Lower leg skin (tissue), 4 donors: ENCODE measurements at regions not wholly inside any gene's neighbourhood (a gene's known extent, or its start where the extent isn't known, plus 50 kb on each side); places are given as distances from the start of the nearest gene placed in this dataset.
A peak's percentile ranks its signal among the peaks of the same experiment; 100 is the strongest.

ENCODE experiments used
- DNase-seq, 2 donors: peaks; one replicate each; pipeline ENCODE4 v3.0.0-alpha.2; 2019; ENCODE audit warnings: low spot score in 2 of 2
- H3K4me3 ChIP-seq: fragments of 200-600 bp; sonication (generic); 2 replicates; pipeline ENCODE4 v1.5.1; 2017; ENCODE audit warnings: mild to moderate bottlenecking, low read depth; ENCODE audit not compliant: poor library complexity, severe bottlenecking
- POLR2A ChIP-seq, 2 donors: fragments of 450-650 bp; IDR thresholded peaks; one replicate each; pipeline ENCODE4 v1.6.1; 2016 to 2017; ENCODE audit warnings: antibody characterized with exemption in 2 of 2, mild to moderate bottlenecking in 1 of 2, moderate library complexity in 1 of 2
- WGBS, 2 donors: methylation state at CpG; one replicate each; pipeline ENCODE4 v1.1.5; 2018; 5-methylcytosine and 5-hydroxymethylcytosine counted together
- intact Hi-C: fragments of 100-400 bp; cut with DNase I; formaldehyde crosslinking; loops from one replicate; pipeline ENCODE4 v1.15.0; 2023; ENCODE audit warnings: low total_unique reads
- TF ChIP-seq, protein P1 (sequence below), 3 donors: fragments of 450-650 bp; IDR thresholded peaks; one replicate each; pipeline ENCODE4 v1.5.1; 2016; ENCODE audit warnings: antibody characterized with exemption in 3 of 3, mild to moderate bottlenecking in 3 of 3, moderate library complexity in 2 of 3

DNA sequence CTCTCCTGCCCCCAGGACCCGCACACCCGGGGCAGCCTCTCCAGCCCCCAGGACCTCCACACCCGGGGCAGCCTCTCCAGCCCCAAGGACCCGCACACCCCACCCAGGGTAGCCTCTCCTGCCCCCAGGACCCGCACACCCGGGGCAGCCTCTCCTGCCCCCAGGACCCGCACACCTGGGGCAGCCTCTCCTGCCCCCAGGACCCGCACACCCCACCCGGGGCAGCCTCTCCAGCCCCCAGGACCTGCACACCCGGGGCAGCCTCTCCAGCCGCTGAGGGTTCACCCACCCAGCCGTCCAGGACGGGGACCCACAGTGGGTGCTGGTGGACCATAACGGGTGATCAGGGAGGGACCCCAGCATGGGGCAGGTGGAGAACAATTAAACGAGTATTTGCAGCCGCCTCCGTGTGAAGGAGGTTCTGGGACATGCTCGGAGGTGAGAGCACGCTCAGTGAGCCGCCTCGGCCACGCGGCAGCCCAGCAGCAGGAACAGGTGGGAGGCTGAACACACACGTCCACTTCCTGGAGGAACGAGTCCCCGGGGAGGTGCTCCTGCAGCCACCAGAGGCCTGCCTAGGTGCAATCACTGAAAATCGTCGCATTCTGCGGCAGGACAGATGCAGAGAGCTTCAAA is 107.9 kb downstream of the PDGFA start:
- H3K4me3 ChIP-seq = no peak overlapping the region
- no peak for TF ChIP-seq POLR2A (IDR thresholded peaks at IDR 0.05)
- TF ChIP-seq, protein P1, sequence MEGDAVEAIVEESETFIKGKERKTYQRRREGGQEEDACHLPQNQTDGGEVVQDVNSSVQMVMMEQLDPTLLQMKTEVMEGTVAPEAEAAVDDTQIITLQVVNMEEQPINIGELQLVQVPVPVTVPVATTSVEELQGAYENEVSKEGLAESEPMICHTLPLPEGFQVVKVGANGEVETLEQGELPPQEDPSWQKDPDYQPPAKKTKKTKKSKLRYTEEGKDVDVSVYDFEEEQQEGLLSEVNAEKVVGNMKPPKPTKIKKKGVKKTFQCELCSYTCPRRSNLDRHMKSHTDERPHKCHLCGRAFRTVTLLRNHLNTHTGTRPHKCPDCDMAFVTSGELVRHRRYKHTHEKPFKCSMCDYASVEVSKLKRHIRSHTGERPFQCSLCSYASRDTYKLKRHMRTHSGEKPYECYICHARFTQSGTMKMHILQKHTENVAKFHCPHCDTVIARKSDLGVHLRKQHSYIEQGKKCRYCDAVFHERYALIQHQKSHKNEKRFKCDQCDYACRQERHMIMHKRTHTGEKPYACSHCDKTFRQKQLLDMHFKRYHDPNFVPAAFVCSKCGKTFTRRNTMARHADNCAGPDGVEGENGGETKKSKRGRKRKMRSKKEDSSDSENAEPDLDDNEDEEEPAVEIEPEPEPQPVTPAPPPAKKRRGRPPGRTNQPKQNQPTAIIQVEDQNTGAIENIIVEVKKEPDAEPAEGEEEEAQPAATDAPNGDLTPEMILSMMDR (IDR thresholded peaks at IDR 0.05) = no peak
- DNase-seq = peak in 1 of 2 donors; percentile 68
- intact Hi-C loops = no loop called here
- 71 to 81% methylated on average over 29 of the region's 29 CpGs for WGBS, 2 donors

GRCh38 chr7:412313-412710 is 107.3 kb downstream of the PDGFA start:
- peak in 1 of 2 donors; percentile 68 for DNase-seq
- WGBS, 2 donors = 94 to 96% methylated on average over 12 to 13 of the region's 13 CpGs
- TF ChIP-seq, protein P1 (IDR thresholded peaks at IDR 0.05) = no peak
- no peak for TF ChIP-seq POLR2A (IDR thresholded peaks at IDR 0.05)
- no peak overlapping the region for H3K4me3 ChIP-seq
- intact Hi-C loops = no loop called here

GRCh38 chr7:414681-415560 is 104.7 kb downstream of the PDGFA start:
- H3K4me3 ChIP-seq = no peak overlapping the region
- intact Hi-C loops = no loop called here
- peak in 1 of 2 donors; percentile 60 for DNase-seq
- no peak for TF ChIP-seq POLR2A (IDR thresholded peaks at IDR 0.05)
- TF ChIP-seq, protein P1 (IDR thresholded peaks at IDR 0.05) = no peak
- 87 to 89% methylated on average over 29 to 31 of the region's 35 CpGs for WGBS, 2 donors

- H3K4me3 ChIP-seq = no peak overlapping the region
- intact Hi-C loops = no loop called here
- peak in 1 of 2 donors; percentile 70 for DNase-seq
- TF ChIP-seq, protein P1 (IDR thresholded peaks at IDR 0.05) = no peak
- no peak for TF ChIP-seq POLR2A (IDR thresholded peaks at IDR 0.05)
- 83 to 84% methylated on average over 32 to 34 of the region's 35 CpGs for WGBS, 2 donors
Observed at GRCh38 chr7:415646-416525, 103.8 kb downstream of the PDGFA start.

DNA sequence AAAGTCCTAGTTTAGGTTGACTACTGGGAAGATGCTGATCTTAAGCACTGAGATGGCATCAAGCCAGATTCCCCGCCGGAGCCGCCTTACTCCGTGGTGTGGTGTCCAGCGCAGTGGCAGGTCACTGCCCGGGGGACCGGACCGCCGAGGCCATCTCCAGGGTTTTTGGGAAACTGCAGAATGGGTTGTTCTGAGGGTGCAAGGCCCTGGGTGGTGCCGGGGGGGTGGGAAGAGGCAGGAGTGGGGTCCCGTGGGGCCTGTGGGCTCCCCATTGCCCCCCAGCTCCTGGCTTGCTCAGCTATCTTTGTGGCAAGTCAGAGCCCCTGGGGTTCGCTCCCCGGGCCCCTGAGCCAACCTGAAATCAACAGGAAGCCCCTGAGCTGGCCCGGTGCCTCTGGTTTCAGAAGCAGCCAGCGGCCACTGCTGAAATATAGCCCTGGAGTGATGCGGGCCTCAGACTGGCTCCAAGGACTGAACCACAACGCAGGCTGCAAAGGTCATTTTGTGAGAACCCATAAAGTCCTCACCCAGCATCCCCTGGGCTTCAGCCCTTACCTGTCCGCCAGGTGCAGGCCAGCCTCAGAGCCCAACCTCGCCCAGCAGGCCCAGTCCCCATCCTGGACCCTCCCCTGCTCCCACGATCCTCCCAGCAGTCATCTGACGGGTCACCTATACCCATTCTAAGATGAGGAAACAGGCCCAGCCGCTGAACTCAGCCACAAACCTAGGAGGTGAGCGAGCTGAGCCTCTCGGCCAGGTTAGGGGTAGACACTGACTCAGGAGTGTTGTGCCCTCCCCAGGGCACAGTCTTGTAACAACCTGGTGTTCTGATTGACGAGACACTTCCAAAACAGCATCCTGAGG is 102.7 kb downstream of the PDGFA start:
- TF ChIP-seq POLR2A (IDR thresholded peaks at IDR 0.05) = no peak
- TF ChIP-seq, protein P1 (IDR thresholded peaks at IDR 0.05) = no peak
- WGBS, 2 donors = 83 to 94% methylated on average over 23 to 25 of the region's 25 CpGs
- intact Hi-C loops = no loop called here

More for the DNA sequence above, 102.7 kb downstream of the PDGFA start:
- DNase-seq = peak in 1 of 2 donors; percentile 82
- H3K4me3 ChIP-seq = no peak overlapping the region
